Mucosa of descending colon (tissue), 3 donors: ENCODE measurements at regions not wholly inside any gene's neighbourhood (a gene's known extent, or its start where the extent isn't known, plus 50 kb on each side); places are given as distances from the start of the nearest gene placed in this dataset.

Experiments
- ATAC-seq: fragments of 200-7000 bp; cut with Tn5 transposase; one replicate; pipeline ENCODE4 v1.9.1; 2020; ENCODE audit warnings: mild to moderate bottlenecking, moderate library complexity
- DNase-seq, 3 donors: peaks; one replicate each; pipeline ENCODE4 v3.0.0-alpha.2; 2020
- H3K36me3 ChIP-seq: fragments of 200-600 bp; one replicate; pipeline ENCODE4 v1.8.0; 2021; ENCODE audit warnings: low read depth, mild to moderate bottlenecking
- H3K4me1 ChIP-seq: fragments of 200-600 bp; one replicate; pipeline ENCODE4 v1.8.0; 2021; ENCODE audit warnings: low read depth, mild to moderate bottlenecking
- H3K4me3 ChIP-seq: fragments of 200-600 bp; one replicate; pipeline ENCODE4 v1.8.0; 2021; ENCODE audit warnings: mild to moderate bottlenecking
- H3K9me3 ChIP-seq: fragments of 200-600 bp; one replicate; pipeline ENCODE4 v1.8.0; 2021; ENCODE audit warnings: mild to moderate bottlenecking
- intact Hi-C, 2 donors: fragments of 100-400 bp; cut with DNase I in 1 of 2; cut with micrococcal nuclease in 1 of 2; formaldehyde crosslinking; loops; one replicate each; pipeline versions ENCODE4 v1.11.0 to v1.11.1; 2022; cut with DNase I, micrococcal nuclease
- TF ChIP-seq, protein P1 (sequence below): fragments of 200-600 bp; IDR thresholded peaks from one replicate; pipeline ENCODE4 v1.8.0; 2022; ENCODE audit warnings: antibody characterized with exemption, mild to moderate bottlenecking
- donor health status: DM: no; HTN: no; CAD: no; lungs with moderate emphysema.
- donor health status: DM: no; HTN: no; CAD: no.
- donor health status: DM: no; HTN: yes; CAD: no.

DNA sequence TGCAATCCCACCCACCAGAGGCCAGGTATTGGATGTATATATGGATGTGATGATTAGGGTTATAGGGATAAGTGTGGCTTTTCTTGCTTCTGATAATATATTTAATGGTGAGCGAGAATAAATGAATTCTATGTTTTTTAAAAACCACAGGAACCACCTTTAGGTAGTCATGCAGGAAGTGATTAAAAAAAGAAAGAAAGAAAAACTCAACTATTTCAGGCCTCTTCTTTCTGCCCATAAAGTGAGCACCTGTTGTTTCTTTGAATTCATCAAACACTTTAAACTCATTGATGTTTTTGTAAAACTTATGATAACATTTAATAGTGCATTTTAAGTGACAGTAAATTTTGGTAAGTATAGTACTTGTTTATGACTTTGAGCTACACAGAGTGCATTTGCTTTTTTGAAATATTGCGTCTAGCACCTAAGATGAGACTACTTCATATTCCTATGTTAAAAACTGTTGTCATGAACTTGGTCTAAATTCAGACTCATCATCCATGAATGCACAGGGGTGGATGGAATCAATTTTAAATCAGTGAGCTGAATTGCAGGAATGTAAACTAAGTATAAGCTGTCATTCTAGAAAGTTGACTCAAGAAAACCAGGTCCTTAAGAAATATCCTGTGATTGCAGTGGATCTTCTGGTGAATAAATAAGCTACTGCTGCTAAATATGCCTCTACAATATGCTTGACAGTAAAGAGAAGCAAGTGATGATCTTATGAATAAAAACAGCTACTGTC lies 764.4 kb upstream of the NECTIN3 start:
- Histone ChIP-seq H3K36me3 (no peaks in the 10 kb centered on the region), H3K4me1 (no peaks in the 10 kb centered on the region), H3K4me3 (no peak overlapping the region), H3K9me3 (no peaks in the 10 kb centered on the region)
- intact Hi-C loops, result no loop called here
- no peak for DNase-seq
- ATAC-seq, result no peak
- TF ChIP-seq, protein P1, sequence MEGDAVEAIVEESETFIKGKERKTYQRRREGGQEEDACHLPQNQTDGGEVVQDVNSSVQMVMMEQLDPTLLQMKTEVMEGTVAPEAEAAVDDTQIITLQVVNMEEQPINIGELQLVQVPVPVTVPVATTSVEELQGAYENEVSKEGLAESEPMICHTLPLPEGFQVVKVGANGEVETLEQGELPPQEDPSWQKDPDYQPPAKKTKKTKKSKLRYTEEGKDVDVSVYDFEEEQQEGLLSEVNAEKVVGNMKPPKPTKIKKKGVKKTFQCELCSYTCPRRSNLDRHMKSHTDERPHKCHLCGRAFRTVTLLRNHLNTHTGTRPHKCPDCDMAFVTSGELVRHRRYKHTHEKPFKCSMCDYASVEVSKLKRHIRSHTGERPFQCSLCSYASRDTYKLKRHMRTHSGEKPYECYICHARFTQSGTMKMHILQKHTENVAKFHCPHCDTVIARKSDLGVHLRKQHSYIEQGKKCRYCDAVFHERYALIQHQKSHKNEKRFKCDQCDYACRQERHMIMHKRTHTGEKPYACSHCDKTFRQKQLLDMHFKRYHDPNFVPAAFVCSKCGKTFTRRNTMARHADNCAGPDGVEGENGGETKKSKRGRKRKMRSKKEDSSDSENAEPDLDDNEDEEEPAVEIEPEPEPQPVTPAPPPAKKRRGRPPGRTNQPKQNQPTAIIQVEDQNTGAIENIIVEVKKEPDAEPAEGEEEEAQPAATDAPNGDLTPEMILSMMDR, result no peak

DNA sequence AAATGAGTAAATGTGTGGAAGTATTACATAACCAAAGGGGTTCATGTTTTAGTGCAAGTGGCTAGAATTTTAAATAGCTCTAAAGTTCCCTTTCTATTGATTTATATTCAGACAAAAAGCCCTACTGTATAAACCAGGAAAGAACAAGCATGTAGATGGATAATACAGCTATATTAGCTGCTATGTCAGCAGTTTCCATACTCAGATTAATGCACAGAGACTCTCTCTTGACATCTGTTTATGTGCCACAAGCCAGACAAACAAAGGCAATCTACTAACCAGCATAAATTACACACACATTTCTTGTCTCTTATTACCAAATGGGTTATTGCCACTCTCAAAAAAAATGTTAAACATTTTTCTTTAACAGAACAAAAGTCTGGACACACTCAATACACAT lies 760.1 kb upstream of the NECTIN3 start:
- ATAC-seq, result no peak
- H3K4me1 ChIP-seq, result no peaks in the 10 kb centered on the region
- H3K4me3 ChIP-seq, result no peak overlapping the region
- DNase-seq, result no peak
- intact Hi-C loops, result no loop called here
- TF ChIP-seq, protein P1, result no peak
- no peaks in the 10 kb centered on the region for H3K9me3 ChIP-seq
- H3K36me3 ChIP-seq, result no peaks in the 10 kb centered on the region

DNA sequence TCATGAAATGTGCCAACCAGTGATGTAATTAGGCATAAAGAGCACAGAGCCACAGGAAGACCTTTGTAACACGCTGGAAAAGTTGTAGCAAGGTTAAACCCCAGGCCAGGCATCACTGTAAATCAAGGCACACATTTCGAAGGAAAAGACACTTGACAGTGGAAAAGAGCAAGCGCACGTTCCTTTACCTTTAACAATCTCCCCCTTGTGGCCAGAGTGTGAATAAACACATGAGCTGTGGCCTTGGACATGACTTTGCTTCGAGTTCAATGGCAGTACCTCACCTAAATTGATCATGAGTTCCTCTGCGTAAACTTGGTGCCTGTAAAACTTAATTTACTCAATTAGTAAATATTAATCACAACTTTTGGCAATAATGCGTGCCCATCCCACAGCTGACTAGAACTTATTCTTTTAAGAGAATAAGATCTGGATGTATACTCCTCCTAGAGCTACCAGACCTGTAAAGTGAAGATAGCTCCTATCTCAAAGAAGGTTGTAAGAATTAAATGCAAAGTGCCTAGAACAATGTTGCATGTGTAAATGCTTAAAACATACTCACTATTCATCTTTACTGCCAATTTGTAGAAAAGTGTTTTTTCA lies 757.0 kb upstream of the NECTIN3 start:
- Histone ChIP-seq H3K9me3 (no peaks in the 10 kb centered on the region), H3K4me1 (no peaks in the 10 kb centered on the region), H3K4me3 (no peak overlapping the region), H3K36me3 (no peaks in the 10 kb centered on the region)
- peak; percentile 72 for ATAC-seq
- peak in 1 of 3 donors; percentile 83 for DNase-seq
- TF ChIP-seq, protein P1, result peak; percentile 60
- intact Hi-C loops, result loop anchor here in 1 of 2 donors (2.0 kb wide), 1 partner anchor 582 kb away; no protein-coding TSS in a partner anchor

DNA sequence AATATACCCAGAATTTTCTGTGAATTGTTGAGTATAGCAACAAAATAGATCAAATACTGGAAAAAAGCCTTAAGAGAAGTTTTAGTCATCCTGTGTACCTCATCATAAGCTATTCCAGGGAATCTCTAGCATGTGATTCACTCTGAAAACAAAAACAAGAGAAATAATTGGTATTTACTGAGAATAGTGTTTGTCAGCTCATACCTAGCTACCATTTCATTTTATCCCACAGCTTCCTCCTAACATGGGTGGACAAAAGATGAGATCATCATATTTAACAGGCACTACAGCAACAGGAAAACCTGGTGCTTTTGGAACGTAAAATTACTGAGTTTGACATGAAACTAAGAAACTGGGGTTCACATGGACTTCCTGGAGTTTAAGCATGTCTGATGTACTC lies 753.5 kb upstream of the NECTIN3 start:
- Histone ChIP-seq H3K4me3 (no peak overlapping the region), H3K9me3 (no peaks in the 10 kb centered on the region), H3K36me3 (no peaks in the 10 kb centered on the region), H3K4me1 (no peaks in the 10 kb centered on the region)
- intact Hi-C loops, result no loop called here
- DNase-seq, result no peak
- TF ChIP-seq, protein P1, result no peak
- no peak for ATAC-seq

DNA sequence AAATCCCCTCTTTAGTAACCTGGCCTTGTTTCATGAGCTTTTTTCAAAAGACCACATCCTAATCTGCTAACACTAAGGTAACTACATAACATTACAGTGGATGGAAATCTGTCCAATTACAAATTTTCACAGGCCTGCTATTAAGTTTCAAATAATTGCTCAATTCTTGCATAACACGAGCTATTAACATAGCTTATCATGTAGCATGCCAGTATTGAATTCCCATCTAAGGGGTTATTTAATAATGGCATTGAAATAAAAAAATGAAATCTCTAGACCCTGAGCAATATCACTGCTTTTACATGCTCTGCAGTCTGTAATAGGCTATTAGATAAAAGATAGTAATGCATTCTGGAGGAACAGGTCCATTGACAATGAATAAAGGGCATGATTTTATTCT lies 748.3 kb upstream of the NECTIN3 start:
- ATAC-seq (no peak), DNase-seq (no peak)
- H3K4me3 ChIP-seq, result no peak overlapping the region
- H3K9me3 ChIP-seq, result no peaks in the 10 kb centered on the region
- intact Hi-C loops, result no loop called here
- H3K36me3 ChIP-seq, result no peaks in the 10 kb centered on the region
- TF ChIP-seq, protein P1, result no peak
- no peaks in the 10 kb centered on the region for H3K4me1 ChIP-seq
